Progenitor cell of endocrine pancreas (in vitro differentiated cells): ENCODE measurements at regions not wholly inside any gene's neighbourhood (a gene's known extent, or its start where the extent isn't known, plus 50 kb on each side); places are given as distances from the start of the nearest gene placed in this dataset.
"Not testable (repeated sequence)": the region's sequence is repeated elsewhere in the genome, so short reads cannot be mapped to it uniquely, and the experiment has no call there.

Experiments used
- DNase-seq: peaks from one replicate; pipeline ENCODE4 v3.0.0; 2021; ENCODE audit warnings: low spot score; ENCODE audit not compliant: unreplicated experiment
- H3K27ac Mint-ChIP-seq: 2 replicates; pipeline ENCODE4 v1.8.0; 2021; ENCODE audit warnings: mild to moderate bottlenecking, moderate library complexity, mixed read lengths
- H3K27me3 Mint-ChIP-seq: 2 replicates; pipeline ENCODE4 v1.8.0; 2021; ENCODE audit warnings: mixed read lengths
- H3K36me3 Mint-ChIP-seq: 2 replicates; pipeline ENCODE4 v1.8.0; 2022; ENCODE audit warnings: mixed read lengths; ENCODE audit not compliant: insufficient read depth
- H3K4me1 Mint-ChIP-seq: 2 replicates; pipeline ENCODE4 v1.8.0; 2021; ENCODE audit warnings: low read depth, mixed read lengths
- H3K4me3 Mint-ChIP-seq: 2 replicates; pipeline ENCODE4 v1.8.0; 2021; ENCODE audit warnings: low read depth, mild to moderate bottlenecking, moderate library complexity, mixed read lengths
- H3K9me3 Mint-ChIP-seq: 2 replicates; pipeline ENCODE4 v1.8.0; 2021; ENCODE audit warnings: low read depth, mixed read lengths
- CTCF ChIP-seq: fragments of 200-600 bp; sonication (generic); IDR thresholded peaks from one replicate; pipeline ENCODE4 v1.5.0; 2021; ENCODE audit warnings: antibody characterized with exemption, mild to moderate bottlenecking; ENCODE audit not compliant: unreplicated experiment

GRCh38 chr4:134057356-134057755 lies 144.2 kb downstream of the PABPC4L start:
- TF ChIP-seq CTCF = no peak
- DNase-seq = no peak
- Mint-ChIP-seq H3K36me3 (no peaks in the 10 kb centered on the region), H3K4me1 (no peaks in the 10 kb centered on the region), H3K27me3 (no peaks in the 10 kb centered on the region), H3K9me3 (no peaks in the 10 kb centered on the region), H3K27ac (no peak overlapping the region), H3K4me3 (no peak overlapping the region)

- H3K36me3 Mint-ChIP-seq, H3K9me3 Mint-ChIP-seq, H3K27ac Mint-ChIP-seq: not testable (repeated sequence)
These were observed 155.4 kb downstream of the PABPC4L start for GRCh38 chr4:134046221-134046620.

GRCh38 chr4:134045411-134045810 lies 156.2 kb downstream of the PABPC4L start:
- no peaks in the 10 kb centered on the region for H3K27me3 Mint-ChIP-seq
- H3K9me3 Mint-ChIP-seq = peaks cover 6% of the 10 kb centered on the region
- H3K27ac Mint-ChIP-seq = no peak overlapping the region
- H3K4me3 Mint-ChIP-seq = no peak overlapping the region
- H3K36me3 Mint-ChIP-seq = peaks cover 1% of the 10 kb centered on the region
- no peak for TF ChIP-seq CTCF
- H3K4me1 Mint-ChIP-seq = no peaks in the 10 kb centered on the region
- DNase-seq = no peak

More at GRCh38 chr4:134046221-134046620, 155.4 kb downstream of the PABPC4L start:
- not testable (repeated sequence) for H3K4me1 Mint-ChIP-seq, DNase-seq, H3K4me3 Mint-ChIP-seq, H3K27me3 Mint-ChIP-seq

GRCh38 chr4:134043266-134043665 lies 158.3 kb downstream of the PABPC4L start:
- Mint-ChIP-seq H3K27me3 (no peaks in the 10 kb centered on the region), H3K4me1 (peaks cover 4% of the 10 kb centered on the region), H3K36me3 (peaks cover 1% of the 10 kb centered on the region), H3K27ac (no peak overlapping the region), H3K4me3 (no peak overlapping the region), H3K9me3 (peaks cover 22% of the 10 kb centered on the region)
- TF ChIP-seq CTCF = no peak
- DNase-seq = no peak

GRCh38 chr4:134028421-134028820 lies 173.2 kb downstream of the PABPC4L start:
- H3K27me3 Mint-ChIP-seq = no peaks in the 10 kb centered on the region
- no peaks in the 10 kb centered on the region for H3K9me3 Mint-ChIP-seq
- H3K4me1 Mint-ChIP-seq = no peaks in the 10 kb centered on the region
- no peaks in the 10 kb centered on the region for H3K36me3 Mint-ChIP-seq
- TF ChIP-seq CTCF = no peak
- H3K4me3 Mint-ChIP-seq = no peak overlapping the region
- H3K27ac Mint-ChIP-seq = no peak overlapping the region
- no peak for DNase-seq

GRCh38 chr4:134027931-134028330 lies 173.7 kb downstream of the PABPC4L start:
- H3K27ac Mint-ChIP-seq = no peak overlapping the region
- H3K4me3 Mint-ChIP-seq = no peak overlapping the region
- H3K9me3 Mint-ChIP-seq = no peaks in the 10 kb centered on the region
- no peaks in the 10 kb centered on the region for H3K27me3 Mint-ChIP-seq
- H3K36me3 Mint-ChIP-seq = no peaks in the 10 kb centered on the region
- no peaks in the 10 kb centered on the region for H3K4me1 Mint-ChIP-seq
- no peak for DNase-seq
- TF ChIP-seq CTCF = no peak
